GM19023 (cell line): ENCODE measurements at regions not wholly inside any gene's neighbourhood (a gene's known extent, or its start where the extent isn't known, plus 50 kb on each side); places are given as distances from the start of the nearest gene placed in this dataset.
"Not testable (repeated sequence)": the region's sequence is repeated elsewhere in the genome, so short reads cannot be mapped to it uniquely, and the experiment has no call there.

Experiments
- ATAC-seq: cut with Tn5 transposase; IDR thresholded peaks from one replicate; pipeline ENCODE4 v1.9.1; 2021; ENCODE audit warnings: mild to moderate bottlenecking, moderate library complexity; ENCODE audit not compliant: unreplicated experiment

- no peak for ATAC-seq
These were observed 325.0 kb downstream of the OXSM start for GRCh38 chr3:26114851-26115250.

- ATAC-seq, result peak; percentile 73
These were observed 328.3 kb downstream of the OXSM start for GRCh38 chr3:26118165-26118564.

GRCh38 chr3:26132942-26133341 lies 343.1 kb downstream of the OXSM start:
- no peak for ATAC-seq

GRCh38 chr3:26141296-26141695 lies 351.4 kb downstream of the OXSM start:
- ATAC-seq, result no peak

GRCh38 chr3:26145769-26146168 lies 355.9 kb downstream of the OXSM start:
- ATAC-seq, result no peak

GRCh38 chr3:26157428-26157827 lies 367.5 kb downstream of the OXSM start:
- ATAC-seq, result not testable (repeated sequence)

GRCh38 chr3:26171006-26171405 lies 381.1 kb downstream of the OXSM start:
- no peak for ATAC-seq

GRCh38 chr3:26191556-26191955 lies 401.7 kb downstream of the OXSM start:
- no peak for ATAC-seq

GRCh38 chr3:26193558-26193957 lies 403.7 kb downstream of the OXSM start:
- ATAC-seq, result no peak

GRCh38 chr3:26196781-26197180 lies 406.9 kb downstream of the OXSM start:
- ATAC-seq, result no peak

- ATAC-seq, result no peak
These were observed 408.7 kb downstream of the OXSM start for GRCh38 chr3:26198609-26199008.

GRCh38 chr3:26202169-26202568 lies 412.3 kb downstream of the OXSM start:
- no peak for ATAC-seq

GRCh38 chr3:26205475-26205874 lies 415.6 kb downstream of the OXSM start:
- ATAC-seq, result no peak

- no peak for ATAC-seq
These were observed 414.4 kb upstream of the LRRC3B start for GRCh38 chr3:26208201-26208600.

GRCh38 chr3:26229801-26230200 lies 392.8 kb upstream of the LRRC3B start:
- ATAC-seq, result no peak

- ATAC-seq, result no peak
These were observed 389.2 kb upstream of the LRRC3B start for GRCh38 chr3:26233374-26233773.

- ATAC-seq, result no peak
These were observed 386.0 kb upstream of the LRRC3B start for GRCh38 chr3:26236531-26236930.

- no peak for ATAC-seq
These were observed 385.4 kb upstream of the LRRC3B start for GRCh38 chr3:26237036-26237682.

- ATAC-seq, result not testable (repeated sequence)
These were observed 378.0 kb upstream of the LRRC3B start for GRCh38 chr3:26244586-26244985.

GRCh38 chr3:26245236-26245635 lies 377.3 kb upstream of the LRRC3B start:
- ATAC-seq, result no peak

GRCh38 chr3:26246901-26247300 lies 375.7 kb upstream of the LRRC3B start:
- no peak for ATAC-seq

- no peak for ATAC-seq
These were observed 374.9 kb upstream of the LRRC3B start for GRCh38 chr3:26247712-26248111.

GRCh38 chr3:26252001-26252400 lies 370.6 kb upstream of the LRRC3B start:
- ATAC-seq, result no peak
